ENCODE measurements at regions not wholly inside any gene's neighbourhood (a gene's known extent, or its start where the extent isn't known, plus 50 kb on each side); places are given as distances from the start of the nearest gene placed in this dataset.

GRCh38 chr15:95608371-95608770 is 722.1 kb upstream of the NR2F2 start:
- TF ChIP-seq, protein P1, sequence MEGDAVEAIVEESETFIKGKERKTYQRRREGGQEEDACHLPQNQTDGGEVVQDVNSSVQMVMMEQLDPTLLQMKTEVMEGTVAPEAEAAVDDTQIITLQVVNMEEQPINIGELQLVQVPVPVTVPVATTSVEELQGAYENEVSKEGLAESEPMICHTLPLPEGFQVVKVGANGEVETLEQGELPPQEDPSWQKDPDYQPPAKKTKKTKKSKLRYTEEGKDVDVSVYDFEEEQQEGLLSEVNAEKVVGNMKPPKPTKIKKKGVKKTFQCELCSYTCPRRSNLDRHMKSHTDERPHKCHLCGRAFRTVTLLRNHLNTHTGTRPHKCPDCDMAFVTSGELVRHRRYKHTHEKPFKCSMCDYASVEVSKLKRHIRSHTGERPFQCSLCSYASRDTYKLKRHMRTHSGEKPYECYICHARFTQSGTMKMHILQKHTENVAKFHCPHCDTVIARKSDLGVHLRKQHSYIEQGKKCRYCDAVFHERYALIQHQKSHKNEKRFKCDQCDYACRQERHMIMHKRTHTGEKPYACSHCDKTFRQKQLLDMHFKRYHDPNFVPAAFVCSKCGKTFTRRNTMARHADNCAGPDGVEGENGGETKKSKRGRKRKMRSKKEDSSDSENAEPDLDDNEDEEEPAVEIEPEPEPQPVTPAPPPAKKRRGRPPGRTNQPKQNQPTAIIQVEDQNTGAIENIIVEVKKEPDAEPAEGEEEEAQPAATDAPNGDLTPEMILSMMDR (conservative IDR thresholded peaks at IDR 0.05; ENCODE audit: low read length) = no peak
- no peak for TF ChIP-seq EZH2phosphoT487 (IDR thresholded peaks at IDR 0.05; ENCODE audit: borderline replicate concordance)
